LNCaP clone FGC (cell line): ENCODE measurements at regions not wholly inside any gene's neighbourhood (a gene's known extent, or its start where the extent isn't known, plus 50 kb on each side); places are given as distances from the start of the nearest gene placed in this dataset.

Experiments
- DNase-seq: peaks from one replicate; pipeline ENCODE4 v3.0.0-alpha.2; 2011; ENCODE audit warnings: low read depth
- H3K4me3 ChIP-seq: 2 replicates; pipeline ENCODE4 v1.5.1; 2011; ENCODE audit warnings: mild to moderate bottlenecking, low read depth, low read length, control low read depth
- TF ChIP-seq, protein P1 (sequence below): IDR thresholded peaks from 2 replicates; pipeline ENCODE4 v1.5.1; 2012; ENCODE audit warnings: mild to moderate bottlenecking; ENCODE audit not compliant: control insufficient read depth, insufficient read depth; ENCODE audit errors: extremely low read depth

DNA sequence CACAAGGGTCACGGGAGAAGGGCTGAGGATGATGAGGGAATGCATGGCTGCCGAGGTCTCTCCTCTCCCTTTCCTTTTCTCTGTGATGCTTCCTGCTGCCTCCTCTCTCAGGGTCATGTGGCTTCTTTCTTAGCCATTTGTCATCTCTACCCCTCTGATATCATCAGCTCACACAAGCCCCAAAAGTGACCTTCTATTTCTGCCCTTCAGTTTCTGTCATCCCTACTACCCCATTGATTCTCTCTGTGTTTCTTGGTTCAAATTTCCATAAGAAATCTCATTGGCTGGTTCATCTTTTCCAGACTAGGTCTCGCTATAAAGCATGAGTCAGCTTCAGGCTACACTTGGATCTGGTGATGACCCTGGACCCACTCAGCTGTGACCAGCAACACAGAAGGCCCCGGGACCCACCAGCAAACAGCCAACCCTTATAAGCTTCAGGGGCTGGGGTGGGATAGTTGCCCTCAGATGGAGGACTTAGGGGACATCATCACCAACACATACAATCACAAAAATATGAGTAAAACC, 284.3 kb downstream of the SKAP2 start:
- TF ChIP-seq, protein P1, sequence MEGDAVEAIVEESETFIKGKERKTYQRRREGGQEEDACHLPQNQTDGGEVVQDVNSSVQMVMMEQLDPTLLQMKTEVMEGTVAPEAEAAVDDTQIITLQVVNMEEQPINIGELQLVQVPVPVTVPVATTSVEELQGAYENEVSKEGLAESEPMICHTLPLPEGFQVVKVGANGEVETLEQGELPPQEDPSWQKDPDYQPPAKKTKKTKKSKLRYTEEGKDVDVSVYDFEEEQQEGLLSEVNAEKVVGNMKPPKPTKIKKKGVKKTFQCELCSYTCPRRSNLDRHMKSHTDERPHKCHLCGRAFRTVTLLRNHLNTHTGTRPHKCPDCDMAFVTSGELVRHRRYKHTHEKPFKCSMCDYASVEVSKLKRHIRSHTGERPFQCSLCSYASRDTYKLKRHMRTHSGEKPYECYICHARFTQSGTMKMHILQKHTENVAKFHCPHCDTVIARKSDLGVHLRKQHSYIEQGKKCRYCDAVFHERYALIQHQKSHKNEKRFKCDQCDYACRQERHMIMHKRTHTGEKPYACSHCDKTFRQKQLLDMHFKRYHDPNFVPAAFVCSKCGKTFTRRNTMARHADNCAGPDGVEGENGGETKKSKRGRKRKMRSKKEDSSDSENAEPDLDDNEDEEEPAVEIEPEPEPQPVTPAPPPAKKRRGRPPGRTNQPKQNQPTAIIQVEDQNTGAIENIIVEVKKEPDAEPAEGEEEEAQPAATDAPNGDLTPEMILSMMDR: no peak
- no peak for DNase-seq
- no peak overlapping the region for H3K4me3 ChIP-seq

- H3K4me3 ChIP-seq: no peak overlapping the region
- TF ChIP-seq, protein P1: no peak
- DNase-seq: peak; percentile 65
Measured at GRCh38 chr7:26580711-26581110, 283.7 kb downstream of the SKAP2 start.

DNA sequence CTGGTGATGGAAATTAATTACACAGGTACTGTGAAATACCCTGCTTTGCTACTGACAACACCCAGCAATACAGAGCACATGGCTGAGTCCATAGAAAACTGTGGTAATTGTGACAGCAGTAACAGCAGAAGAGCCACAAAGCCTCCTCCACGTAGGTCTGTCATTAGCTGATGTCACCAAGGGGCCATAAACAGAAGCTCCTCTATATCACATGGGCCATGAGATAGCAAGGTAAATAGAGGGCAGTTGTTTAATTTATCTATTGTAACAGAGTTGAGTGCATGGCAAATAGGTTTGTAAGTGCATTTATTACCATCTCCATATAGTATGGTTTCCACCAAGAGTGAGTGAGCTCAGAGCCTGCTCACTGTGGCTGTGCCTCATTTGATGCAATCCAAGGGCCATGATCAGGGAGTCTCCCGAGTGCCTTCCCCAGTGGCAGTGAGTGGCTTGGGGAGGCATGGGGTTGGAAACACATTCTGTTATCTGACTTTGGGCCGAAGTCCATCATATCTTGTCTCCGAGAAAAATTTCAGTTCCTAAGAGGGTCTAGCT, 281.2 kb downstream of the SKAP2 start:
- TF ChIP-seq, protein P1: no peak
- DNase-seq: no peak
- no peak overlapping the region for H3K4me3 ChIP-seq

GRCh38 chr7:26584326-26584725, 280.1 kb downstream of the SKAP2 start:
- TF ChIP-seq, protein P1: no peak
- no peak overlapping the region for H3K4me3 ChIP-seq
- peak; percentile 45 for DNase-seq

DNA sequence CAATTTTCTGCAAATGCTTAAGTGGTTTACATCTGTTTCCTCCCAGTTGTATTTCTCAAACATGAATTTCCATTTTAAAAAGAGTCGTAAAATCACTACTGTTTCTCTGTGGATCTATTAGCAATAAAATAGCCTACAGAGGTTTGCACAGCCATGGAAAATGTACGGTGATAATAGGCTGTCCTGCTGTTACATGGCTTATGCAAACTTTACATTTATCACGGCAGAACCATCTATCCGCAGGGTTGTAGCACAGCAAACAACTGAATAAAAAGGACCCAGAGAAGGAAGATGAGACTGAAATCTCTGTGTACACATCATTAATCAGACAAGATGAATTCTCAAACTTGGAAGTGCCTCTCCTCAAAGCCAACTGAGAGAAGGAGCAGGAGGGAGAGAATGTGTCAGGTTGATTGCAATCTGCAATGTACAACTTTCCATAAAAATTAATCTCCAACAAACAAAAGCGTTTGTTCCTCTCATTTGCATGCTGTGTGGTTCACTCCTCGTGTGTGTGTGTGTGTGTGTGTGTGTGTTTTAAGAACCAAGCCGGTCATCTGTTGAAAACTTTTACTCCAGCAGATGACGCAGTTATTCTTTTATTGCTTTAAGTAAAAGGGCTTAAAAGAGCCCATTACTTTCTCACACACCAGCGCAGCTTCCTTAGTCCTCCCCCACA, 279.3 kb downstream of the SKAP2 start:
- H3K4me3 ChIP-seq: no peak overlapping the region
- DNase-seq: peak; percentile 44
- TF ChIP-seq, protein P1: 0 out of 2 replicates have a peak, but pooled peaks have one; percentile 16

- TF ChIP-seq, protein P1: no peak
- DNase-seq: no peak
- no peak overlapping the region for H3K4me3 ChIP-seq
Measured at GRCh38 chr7:26587536-26587935, 276.9 kb downstream of the SKAP2 start.
